ENCODE measurements at regions not wholly inside any gene's neighbourhood (a gene's known extent, or its start where the extent isn't known, plus 50 kb on each side); places are given as distances from the start of the nearest gene placed in this dataset.

DNA sequence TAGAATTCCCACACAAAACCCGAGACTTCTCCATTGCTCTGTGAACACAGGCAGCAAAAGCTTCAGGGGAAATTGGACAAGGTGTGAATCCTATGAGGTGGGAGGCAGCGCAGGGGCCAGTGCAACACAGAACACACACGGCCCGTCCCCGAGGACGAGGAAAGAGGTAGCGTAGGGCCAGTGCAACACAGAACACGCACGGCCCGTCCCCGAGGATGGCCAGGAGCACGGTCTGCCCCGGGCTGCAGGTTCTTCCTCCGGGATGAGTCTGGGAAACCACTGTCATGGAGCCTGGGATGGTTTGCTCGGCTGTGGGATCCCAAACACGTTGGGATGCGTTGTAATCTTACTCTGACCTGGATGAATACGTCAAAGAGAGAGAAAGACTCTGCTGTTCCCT, 432.1 kb downstream of the GLRX3 start:
- DNase-seq, result no peak

DNA sequence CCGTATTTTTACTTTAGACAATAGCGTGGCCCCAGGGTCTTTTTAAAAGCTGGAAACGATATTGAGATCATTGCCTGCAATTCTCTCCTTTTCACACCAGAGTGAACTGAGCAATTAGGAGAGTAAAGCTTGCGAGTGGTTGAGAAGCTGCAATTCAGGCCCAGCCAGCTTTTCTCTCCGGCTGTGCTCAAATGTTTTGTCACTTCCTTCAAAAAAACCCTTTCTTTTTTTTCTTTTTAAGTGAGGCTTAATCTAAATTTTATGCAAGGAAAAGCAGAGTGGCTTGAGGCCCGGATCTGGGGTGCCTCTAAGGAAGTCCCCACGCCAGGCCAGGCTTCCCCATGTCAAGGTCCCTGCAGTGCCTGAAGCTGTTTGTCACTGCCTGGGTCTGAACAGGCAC, 433.9 kb downstream of the GLRX3 start:
- DNase-seq, result no peak

DNA sequence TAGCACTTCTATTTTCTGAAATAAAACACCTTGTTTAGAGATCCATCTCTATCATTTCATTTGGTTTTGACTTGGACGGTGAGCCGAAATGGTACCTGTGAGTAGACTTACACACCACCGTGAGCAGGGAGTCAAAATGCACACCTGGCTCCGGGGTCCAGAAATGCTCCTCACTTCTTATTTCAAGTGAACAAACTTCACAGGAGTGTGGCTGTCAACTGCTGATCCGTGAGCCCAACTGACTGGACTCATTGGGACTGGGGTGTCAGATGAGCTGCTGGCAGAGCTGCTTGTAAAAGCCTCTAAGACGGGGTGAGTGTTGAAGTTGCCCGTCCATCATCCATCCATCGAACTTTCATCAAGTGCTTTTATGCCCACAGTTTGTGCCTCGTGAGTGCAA, 435.5 kb downstream of the GLRX3 start:
- no peak for DNase-seq

DNA sequence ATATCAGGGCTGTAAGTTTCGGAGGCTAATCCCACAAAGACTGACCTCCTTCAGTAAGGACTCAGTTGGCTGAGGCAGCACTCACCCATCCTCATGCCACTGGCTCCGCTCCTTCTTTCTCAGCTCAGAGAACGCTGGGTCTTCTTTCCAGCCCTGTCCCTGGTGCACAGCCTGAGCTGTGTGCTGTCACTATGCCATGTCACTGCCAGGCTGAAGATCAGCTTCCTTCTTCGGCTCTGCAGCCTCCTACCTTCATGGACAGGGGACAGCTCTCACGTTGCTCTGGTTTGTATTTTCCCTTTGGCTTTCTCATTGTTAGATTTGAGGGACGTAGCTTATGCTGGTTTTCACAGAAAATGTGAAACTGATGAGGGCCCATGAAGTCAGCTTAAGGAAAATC, 437.3 kb downstream of the GLRX3 start:
- no peak for DNase-seq

DNA sequence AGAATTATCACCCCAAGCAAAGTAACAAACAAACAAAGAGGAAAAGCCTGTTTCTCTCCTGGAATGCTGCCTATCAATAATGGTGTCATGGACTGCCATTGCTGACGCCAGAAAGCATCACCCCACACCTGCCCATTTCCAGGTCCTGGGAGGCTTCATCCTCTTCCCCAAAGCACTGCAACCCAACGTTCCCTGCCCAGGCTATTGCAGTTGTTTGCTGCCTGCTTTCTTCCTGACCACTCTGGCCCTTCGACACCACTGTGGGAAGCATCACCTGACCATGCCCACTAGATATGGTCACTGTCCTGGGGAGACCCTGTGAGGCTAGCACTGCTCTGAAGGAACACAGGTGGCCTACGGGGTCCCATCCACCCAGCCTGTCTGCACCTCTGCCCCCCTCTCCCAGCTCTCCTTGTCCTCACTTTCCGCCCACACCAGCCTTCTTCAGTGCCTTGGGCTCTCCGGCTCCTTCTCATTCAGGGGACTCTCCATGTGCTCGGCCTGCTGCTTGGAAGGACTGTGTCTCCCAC, 439.6 kb downstream of the GLRX3 start:
- no peak for DNase-seq

DNA sequence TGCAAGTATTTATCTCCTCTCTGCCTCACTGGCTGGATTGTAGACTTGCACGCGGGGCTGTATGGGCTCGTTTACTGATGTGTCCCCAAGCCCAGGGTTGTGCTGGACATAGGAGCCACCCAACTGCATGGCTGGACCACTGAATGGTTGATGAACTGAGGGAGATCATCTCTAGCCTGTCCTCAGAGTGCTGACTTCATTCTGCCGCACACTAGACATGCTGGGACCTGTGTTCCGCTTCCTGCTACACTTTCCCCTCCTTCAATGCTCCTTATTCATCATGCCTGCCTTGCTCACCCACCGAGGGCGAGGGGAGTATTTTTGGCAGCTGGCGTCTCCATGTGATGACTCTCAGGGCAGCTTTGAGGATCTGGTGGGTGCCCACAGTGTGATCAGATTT, 440.2 kb downstream of the GLRX3 start:
- no peak for DNase-seq

DNA sequence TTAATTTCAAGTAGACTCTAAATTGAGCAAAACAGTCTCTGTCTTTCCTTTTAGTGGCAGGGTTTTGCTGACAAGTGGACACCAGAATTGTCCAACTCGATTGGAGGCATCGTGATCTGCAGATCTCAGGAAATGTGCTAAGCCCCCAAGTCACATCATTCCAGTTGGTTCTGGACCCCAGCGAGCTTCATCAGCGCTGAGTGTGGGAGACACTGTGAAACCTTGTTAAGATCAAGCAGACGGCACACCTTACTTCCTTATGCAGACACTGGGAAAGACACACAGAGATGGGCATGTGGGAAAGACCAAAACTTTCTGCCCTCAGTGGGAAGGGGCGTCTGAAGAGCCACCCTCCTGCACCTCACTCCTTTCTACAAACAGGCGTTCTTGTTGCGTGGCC, 440.8 kb downstream of the GLRX3 start:
- DNase-seq, result no peak

DNA sequence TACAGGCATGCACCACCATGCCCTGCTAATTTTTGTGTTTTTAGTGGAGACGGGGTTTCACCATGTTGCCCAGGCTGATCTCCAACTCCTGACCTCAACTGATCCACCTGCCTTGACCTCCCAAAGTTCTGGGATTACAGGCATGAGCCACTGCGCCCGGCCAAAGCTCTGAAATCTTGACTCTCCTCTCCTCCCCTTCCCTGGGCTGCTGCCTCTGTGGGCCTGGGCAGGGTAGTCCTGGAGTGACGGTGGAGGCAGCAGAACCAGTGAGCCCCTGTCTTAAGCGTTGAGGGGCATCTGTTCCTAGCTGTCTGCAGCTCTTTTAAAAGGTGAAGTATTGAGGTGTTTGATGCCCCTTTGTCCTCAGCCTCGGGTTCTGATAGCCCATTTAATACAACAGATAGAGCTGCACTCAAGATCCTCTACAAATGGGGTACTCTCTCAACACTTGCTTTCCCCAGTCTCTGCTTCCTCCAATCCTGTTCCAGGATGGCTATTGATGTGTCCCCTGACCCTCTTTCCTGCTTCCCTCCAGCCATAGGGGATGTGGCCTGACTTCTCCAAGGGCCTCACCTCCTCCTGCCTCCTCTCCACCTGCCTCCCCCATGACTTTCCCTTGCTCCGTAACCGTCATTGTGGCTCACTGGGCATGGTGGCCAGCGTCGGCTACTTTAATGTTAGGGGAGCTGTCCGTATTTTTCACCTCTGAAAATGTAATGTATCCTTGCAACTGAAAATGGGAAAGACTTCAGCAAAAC, 442.5 kb downstream of the GLRX3 start:
- no peak for DNase-seq

DNA sequence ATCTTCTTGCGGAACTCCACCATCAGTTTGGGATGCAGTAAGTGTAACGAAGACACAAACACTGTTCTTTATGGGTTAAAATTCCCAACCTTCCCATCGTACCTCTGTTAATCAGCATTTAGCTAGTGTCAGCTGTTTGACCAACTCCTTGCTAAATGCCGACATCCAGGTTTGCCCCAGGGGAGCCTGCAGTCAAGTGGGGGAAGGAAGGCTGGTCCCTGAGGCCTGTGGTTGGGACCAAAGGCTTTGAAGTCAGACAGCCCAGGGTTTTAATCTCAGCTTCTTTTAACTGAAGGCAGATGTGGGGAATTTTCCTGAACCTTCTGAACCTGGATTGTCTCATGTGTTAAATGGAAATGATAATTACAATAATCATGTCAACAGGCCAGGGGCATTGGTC, 443.7 kb downstream of the GLRX3 start:
- DNase-seq, result no peak

DNA sequence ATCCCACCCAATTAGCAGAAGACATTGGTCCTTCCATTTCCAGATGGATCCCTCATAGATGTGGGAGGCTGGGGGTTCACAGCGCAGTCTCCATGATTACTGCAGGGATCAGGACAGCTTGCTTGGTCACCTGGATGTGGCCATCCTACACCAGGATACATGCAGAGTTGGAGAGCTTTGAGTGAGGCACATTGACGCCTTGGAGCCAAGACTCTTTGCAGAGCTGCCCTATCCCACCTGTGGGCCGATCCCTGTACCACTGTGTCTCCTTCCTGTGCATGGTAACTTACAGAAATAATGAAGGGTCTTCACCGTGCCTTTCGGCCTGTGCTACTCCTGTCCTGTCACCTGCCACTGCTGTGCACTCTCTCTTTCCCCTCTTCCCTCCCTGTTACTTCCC, 444.8 kb downstream of the GLRX3 start:
- no peak for DNase-seq

DNA sequence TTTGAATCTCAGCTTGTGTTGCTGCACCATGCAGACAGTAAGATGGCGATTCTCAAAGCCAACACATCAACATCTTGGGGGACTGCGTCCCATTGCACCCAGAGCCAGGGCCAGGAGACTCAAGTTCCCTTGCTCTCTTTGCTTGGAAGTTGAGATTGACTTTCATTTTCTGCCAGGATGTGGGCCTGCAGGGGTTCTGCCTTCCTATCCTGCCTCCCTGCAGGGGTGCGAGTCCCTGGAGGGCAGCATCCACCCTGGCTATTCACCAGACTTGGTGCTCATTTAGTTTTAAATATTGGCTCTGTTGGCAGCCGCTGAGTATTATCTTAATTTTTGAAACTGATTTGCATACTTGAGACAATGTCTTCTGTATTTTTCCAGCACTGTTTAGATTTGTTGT, 451.5 kb downstream of the GLRX3 start:
- no peak for DNase-seq

DNA sequence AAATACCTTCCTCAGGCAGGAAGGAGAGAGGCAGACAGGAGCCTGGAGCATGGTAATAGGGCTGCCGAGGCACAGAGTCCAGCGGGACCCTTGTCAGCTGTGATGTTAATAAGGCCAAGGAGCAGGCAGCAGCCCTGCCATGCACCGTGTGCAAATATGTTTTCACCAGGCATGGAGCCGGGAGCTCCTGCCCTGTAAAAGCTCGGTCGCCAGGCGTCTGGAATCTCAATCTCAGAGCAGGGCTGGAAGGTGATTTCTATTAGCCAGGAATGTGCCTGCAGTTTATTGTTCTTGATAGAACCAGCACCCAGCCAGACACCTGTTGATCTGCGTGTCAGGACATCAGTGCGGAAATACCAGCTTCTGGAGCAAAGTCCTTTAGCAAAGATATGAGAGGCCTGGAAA, 469.8 kb downstream of the GLRX3 start:
- no peak for DNase-seq

DNA sequence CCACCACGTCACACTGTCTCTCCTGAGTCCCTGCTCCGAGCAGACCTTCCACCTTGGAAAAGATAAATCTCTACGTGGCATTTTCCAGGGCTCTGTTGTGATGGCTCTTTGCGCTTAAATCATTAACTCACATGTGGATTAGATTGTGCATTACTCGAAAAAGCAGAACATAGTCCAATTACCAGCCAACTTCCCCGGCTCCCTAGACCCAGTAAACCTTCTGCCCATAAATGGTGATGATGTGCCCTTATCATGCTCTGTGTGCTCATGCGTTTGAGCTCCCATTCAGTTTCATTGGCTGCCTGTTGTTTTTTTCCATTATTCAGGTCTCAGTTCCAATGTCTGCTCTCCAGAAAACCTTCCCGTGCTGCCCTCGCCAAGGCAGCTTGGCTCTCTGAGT, 471.2 kb downstream of the GLRX3 start:
- DNase-seq, result no peak

DNA sequence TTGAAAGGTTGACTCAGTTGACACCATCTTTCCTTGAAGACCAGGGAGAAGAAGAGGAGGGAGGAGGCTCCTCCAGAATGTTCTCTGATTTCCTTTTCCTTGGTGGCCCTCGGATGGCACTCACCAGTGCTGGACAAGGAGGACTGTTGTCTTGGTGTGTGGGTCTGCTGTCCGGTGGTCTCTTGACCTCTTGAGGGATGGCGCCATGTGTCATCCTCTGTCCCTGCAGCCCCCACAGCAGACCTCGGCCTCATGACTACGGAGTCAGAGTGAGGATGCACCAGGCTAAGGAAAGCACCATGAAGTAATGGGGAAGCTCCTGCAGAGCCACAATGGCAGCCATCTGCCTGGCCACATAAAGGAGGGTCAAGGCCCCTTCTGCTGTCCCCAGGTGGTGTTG, 475.0 kb downstream of the GLRX3 start:
- no peak for DNase-seq

DNA sequence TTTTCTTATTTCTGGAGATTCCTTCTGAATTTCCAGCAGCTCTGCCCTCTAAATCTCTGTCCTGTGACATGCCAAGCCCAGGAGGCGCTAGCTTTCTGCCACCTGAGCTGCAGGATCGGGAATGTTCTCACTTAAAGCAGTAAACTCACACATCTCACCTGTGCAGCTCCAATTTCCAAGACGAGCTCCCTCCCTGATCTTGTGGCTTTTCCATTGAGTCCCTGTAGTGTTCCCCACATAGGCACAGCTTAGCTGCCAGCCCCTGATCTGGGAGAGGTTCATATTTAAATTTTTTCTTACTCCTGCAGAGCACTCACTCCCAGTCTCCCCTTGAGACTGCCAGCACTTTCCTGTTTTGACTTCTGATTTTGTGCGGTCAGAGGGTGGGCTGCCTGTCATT, 479.3 kb downstream of the GLRX3 start:
- no peak for DNase-seq

DNA sequence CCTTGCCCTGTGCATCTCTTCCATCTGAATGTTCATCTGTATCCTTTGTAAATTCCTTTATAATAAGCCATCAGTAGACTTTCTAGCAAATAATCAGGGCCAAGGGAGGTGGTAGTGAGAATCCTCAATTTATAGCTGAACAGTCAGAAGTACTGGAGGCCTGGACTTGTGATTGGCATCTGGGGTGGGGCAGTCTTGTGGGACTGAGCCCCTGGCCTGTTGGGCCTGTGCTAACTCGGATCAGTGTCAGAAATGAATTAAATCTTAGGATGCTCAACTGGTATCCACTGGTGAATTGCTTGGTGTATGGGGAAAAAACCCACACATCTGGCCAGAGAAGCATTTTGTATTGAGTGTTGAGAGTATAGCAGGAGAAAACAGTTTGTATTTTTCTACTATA, 481.8 kb downstream of the GLRX3 start:
- no peak for DNase-seq

DNA sequence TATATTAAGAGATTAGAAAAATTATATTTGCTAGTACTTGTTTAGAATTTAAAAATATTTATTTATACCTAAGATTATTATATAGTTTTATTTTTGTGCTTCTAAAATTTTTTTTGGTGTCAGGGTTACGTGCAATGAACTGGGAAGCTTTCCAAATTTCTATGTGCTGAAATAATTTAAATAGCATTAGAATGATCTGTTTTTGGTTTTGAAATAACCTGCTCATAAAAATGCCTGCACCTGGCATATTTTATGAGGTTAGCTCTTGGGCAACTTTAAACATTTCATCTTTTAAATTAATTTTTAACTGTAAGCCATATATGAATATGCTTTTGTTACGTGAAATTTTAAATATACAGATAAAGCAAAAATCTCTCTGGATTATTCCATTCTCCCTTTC, 482.5 kb downstream of the GLRX3 start:
- no peak for DNase-seq

DNA sequence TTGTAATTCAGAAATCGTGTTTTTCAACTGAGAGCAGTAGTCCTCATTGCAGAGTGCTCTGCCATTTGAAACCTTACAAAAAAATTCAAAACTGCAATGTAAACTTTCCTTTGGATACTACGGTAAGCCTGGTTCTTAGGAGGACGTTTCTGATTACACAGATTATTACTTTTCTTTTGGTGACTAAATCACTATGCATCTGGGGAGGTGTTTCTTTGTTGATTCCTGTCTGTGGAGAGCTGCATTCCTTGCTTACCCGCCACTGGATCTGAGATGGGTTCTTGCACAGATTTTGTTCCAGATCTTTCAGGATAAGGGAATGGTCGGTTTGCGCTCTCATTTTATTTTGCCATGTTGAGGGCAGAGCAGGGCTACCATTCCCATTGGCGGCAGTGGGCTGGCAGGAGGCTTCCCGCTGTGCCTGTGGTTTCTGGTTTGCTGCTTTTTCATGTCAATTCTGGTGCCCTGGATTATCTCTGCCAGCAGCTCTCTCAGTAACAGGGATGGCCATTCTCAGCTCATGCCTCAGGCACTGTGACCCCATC, 485.1 kb downstream of the GLRX3 start:
- DNase-seq, result no peak

DNA sequence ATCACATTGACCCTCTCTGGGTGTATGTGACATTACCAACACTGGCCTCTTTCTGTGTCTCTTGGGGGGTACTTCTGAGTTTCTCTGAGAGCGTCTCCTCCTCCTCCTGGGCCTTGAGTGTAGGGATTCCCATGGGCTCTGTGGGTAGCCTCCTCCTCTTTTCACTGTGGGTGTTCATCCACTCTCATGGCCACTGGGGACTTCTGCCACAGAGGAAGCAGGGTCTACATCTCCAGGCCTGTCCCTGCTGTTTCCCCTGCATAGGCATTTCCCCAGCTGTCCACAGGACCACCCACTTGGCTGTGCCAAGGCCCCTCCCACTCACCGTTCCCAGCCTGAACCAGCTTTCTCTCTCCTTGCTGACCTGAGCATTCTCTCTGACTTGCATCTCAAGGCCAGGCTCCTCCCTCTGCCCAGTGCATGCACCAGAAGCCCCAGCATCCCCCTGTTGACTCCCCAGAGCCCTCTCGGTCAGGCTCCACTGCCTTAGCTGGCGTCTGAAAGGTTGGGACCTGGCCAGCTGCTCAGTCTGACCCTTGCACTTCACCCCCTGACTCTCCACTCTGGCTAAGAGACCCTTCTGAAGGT, 487.6 kb downstream of the GLRX3 start:
- no peak for DNase-seq

DNA sequence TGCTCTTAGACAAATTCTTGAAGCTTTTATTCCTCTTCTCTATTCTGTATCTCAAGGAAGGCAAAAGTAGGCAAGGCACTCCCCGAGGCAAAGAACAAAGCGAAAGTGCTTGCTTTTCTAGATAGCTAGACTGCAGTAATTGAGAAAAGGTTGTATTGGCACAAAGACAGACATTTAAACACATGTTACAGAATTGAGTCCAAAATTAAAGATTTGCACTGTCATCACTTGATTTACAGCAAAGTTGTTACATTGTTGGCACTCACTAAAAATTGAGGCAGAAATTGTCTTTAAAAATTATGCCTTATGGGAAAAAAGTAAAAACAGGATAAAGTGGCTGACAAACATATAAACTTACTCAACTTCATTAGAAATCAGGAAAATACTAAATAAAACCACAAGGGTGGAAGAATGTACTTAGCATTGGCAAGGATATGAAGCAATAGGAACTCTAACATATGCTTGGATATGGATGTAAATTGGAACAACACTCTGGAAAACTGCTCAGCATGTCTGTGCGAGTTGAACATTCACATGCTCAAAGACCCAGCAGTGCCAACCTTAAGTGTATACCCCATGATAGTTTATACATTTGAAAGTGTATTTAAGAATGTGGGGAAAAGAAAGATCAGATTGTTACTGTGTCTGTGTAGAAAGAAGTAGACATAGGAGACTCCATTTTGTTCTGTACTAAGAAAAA, 491.3 kb downstream of the GLRX3 start:
- DNase-seq, result no peak

DNA sequence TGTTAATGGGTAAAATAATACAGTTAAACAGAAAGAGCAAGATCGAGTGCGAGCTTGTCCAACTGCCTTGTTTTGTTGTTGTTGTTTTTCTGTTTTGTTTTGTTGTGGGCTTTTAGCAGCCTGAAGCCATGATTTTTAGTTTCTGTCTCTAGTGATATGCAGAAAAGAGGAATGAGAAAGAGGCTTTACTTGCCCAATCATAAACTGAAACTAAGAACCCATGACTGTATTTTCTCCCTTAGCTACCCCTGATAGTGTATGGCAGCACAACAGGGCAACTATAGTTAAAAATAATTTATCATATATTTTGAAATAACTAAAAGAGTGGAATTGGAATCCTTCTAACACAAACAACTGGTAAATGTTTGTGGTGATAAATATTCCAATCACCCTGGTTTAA, 493.9 kb downstream of the GLRX3 start:
- DNase-seq, result no peak

DNA sequence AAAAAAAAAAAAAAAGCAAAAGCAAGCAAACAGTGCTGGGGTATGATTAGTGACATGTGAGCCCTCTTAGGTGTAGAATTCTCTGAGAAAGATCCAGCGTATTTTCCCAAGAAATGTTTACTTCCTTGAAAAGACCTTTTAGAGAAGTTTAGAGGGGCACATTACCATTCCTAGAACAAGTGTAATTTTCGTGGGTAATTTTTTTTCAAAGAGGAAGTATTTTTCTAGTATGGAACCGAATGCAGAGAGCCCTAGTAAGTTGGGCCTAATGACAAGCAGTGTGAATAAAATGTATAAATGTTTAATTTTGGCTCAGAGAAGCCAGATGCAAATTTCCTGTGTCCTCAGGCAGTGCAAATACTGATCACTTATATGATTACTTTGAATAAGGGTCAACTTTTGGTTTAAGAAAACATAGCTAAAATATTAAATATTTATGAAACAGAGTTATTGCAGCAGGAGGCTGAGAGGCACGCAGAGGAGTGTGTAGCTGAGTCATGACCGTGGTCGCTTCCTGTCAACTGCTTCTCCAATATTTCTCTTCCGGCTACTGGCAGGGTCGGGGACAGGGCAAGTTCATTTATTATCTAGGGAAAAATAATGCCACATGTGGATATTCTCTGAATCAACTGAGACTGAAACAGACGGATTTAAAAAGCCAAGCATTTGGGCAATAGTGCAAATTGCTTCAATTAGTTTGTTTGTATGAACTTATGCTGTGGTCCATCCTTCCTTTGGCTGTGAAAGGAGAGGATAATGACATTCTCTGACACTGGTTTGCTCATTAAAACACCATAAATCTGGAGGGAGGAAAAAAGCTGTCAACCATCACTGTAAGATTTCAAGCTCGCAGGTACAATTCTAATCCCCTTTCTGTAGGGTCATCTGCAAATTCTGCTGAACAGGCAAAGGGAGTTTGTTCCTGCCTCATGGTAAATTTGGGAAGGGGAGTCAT, 495.2 kb downstream of the GLRX3 start:
- no peak for DNase-seq

DNA sequence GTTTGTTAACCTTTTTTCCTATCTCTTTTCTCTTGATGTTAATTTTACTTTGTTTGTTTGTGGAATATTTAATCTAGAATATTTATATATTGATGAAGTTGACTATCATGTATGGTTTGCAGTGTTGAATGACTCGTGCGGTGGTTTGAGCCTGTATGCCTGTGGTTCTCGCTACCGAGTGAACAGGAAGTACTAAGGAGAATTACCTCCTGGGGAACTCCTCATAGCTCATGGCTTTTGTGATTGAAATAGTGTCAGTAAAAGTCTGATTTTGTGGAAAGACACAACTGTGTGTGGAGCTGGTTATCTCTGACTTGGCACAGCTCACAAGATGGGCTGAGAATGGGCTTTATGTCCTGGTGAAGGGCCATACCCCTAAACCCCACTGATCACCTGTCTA, 498.6 kb downstream of the GLRX3 start:
- no peak for DNase-seq
